Natural killer cell treated with Interleukin-12 subunit alpha and Interleukin-12 subunit beta and Interleukin-15 and Interleukin-18, amount 100 ng/mL, for 72 hours (primary cell): ENCODE measurements at regions not wholly inside any gene's neighbourhood (a gene's known extent, or its start where the extent isn't known, plus 50 kb on each side); places are given as distances from the start of the nearest gene placed in this dataset.
"Not testable (repeated sequence)": the region's sequence is repeated elsewhere in the genome, so short reads cannot be mapped to it uniquely, and the experiment has no call there.

Source experiments
- ATAC-seq, 2 donors: fragments of 150-1000 bp; cut with Tn5 transposase in 1 of 2; sonication (Bioruptor Pico), chemical (Tn5 transposase) in 1 of 2; 2 replicates each; pipeline ENCODE4 v1.10.0; 2021
- DNase-seq: peaks from one replicate; pipeline ENCODE4 v3.0.0; 2022; ENCODE audit warnings: low spot score
- H3K27ac Mint-ChIP-seq, 2 donors: 1 replicate in 1 of 2; 2 replicates in 1 of 2; pipeline ENCODE4 v1.8.0; 2022; ENCODE audit warnings: mixed read lengths in 2 of 2, mild to moderate bottlenecking in 1 of 2, moderate library complexity in 1 of 2
- H3K27me3 Mint-ChIP-seq, 2 donors: 1 replicate in 1 of 2; 2 replicates in 1 of 2; pipeline ENCODE4 v1.8.0; 2022; ENCODE audit warnings: mixed read lengths in 2 of 2
- H3K36me3 Mint-ChIP-seq: one replicate; pipeline ENCODE4 v1.8.0; 2022; ENCODE audit warnings: mixed read lengths
- H3K4me1 Mint-ChIP-seq, 2 donors: 1 replicate in 1 of 2; 2 replicates in 1 of 2; pipeline ENCODE4 v1.8.0; 2022; ENCODE audit warnings: low read depth in 2 of 2, mixed read lengths in 2 of 2, mild to moderate bottlenecking in 1 of 2
- H3K4me3 Mint-ChIP-seq: one replicate; pipeline ENCODE4 v1.8.0; 2022; ENCODE audit warnings: mixed read lengths
- H3K9me3 Mint-ChIP-seq: 2 replicates; pipeline ENCODE4 v1.8.0; 2022; ENCODE audit warnings: mixed read lengths

GRCh38 chr4:49523816-49524765, 538.0 kb downstream of the CWH43 start:
- H3K27ac Mint-ChIP-seq, H3K27me3 Mint-ChIP-seq, DNase-seq: not testable (repeated sequence)

GRCh38 chr4:49558916-49559676, 573.0 kb downstream of the CWH43 start:
- H3K27ac Mint-ChIP-seq, H3K36me3 Mint-ChIP-seq, H3K4me1 Mint-ChIP-seq, H3K27me3 Mint-ChIP-seq, ATAC-seq, H3K9me3 Mint-ChIP-seq, H3K4me3 Mint-ChIP-seq, DNase-seq: not testable (repeated sequence)

More at GRCh38 chr4:49523816-49524765, 538.0 kb downstream of the CWH43 start:
- not testable (repeated sequence) for H3K4me1 Mint-ChIP-seq, H3K36me3 Mint-ChIP-seq, H3K4me3 Mint-ChIP-seq, H3K9me3 Mint-ChIP-seq, ATAC-seq

GRCh38 chr4:49560131-49560816, 574.2 kb downstream of the CWH43 start:
- H3K4me1 Mint-ChIP-seq, DNase-seq, H3K27me3 Mint-ChIP-seq, ATAC-seq, H3K27ac Mint-ChIP-seq, H3K36me3 Mint-ChIP-seq, H3K9me3 Mint-ChIP-seq, H3K4me3 Mint-ChIP-seq: not testable (repeated sequence)

- H3K4me3 Mint-ChIP-seq, DNase-seq, H3K4me1 Mint-ChIP-seq, H3K27ac Mint-ChIP-seq, ATAC-seq, H3K27me3 Mint-ChIP-seq, H3K9me3 Mint-ChIP-seq, H3K36me3 Mint-ChIP-seq: not testable (repeated sequence)
Measured at GRCh38 chr4:49560883-49561282, 574.8 kb downstream of the CWH43 start.

- not testable (repeated sequence) for H3K36me3 Mint-ChIP-seq, H3K27me3 Mint-ChIP-seq, ATAC-seq, H3K4me1 Mint-ChIP-seq, H3K27ac Mint-ChIP-seq, H3K4me3 Mint-ChIP-seq, DNase-seq
- H3K9me3 Mint-ChIP-seq, result peaks cover 19% of the 10 kb centered on the region
Measured at GRCh38 chr4:49570248-49570647, 584.2 kb downstream of the CWH43 start.

- not testable (repeated sequence) for DNase-seq, H3K4me1 Mint-ChIP-seq, ATAC-seq, H3K4me3 Mint-ChIP-seq, H3K27ac Mint-ChIP-seq, H3K27me3 Mint-ChIP-seq
- Mint-ChIP-seq H3K9me3 (peaks cover 19% of the 10 kb centered on the region), H3K36me3 (peaks cover 29% of the 10 kb centered on the region)
Measured at GRCh38 chr4:49573666-49574215, 587.7 kb downstream of the CWH43 start.

- H3K4me3 Mint-ChIP-seq, ATAC-seq, H3K27ac Mint-ChIP-seq, H3K4me1 Mint-ChIP-seq, DNase-seq, H3K27me3 Mint-ChIP-seq: not testable (repeated sequence)
- peaks cover 29% of the 10 kb centered on the region for H3K36me3 Mint-ChIP-seq
- H3K9me3 Mint-ChIP-seq, result peaks cover 19% of the 10 kb centered on the region
Measured at GRCh38 chr4:49575250-49575649, 589.2 kb downstream of the CWH43 start.

- not testable (repeated sequence) for H3K27ac Mint-ChIP-seq, DNase-seq, H3K4me1 Mint-ChIP-seq, H3K9me3 Mint-ChIP-seq, H3K27me3 Mint-ChIP-seq, H3K4me3 Mint-ChIP-seq, ATAC-seq
- peaks cover 23% of the 10 kb centered on the region for H3K36me3 Mint-ChIP-seq
Measured at GRCh38 chr4:49578371-49578770, 592.3 kb downstream of the CWH43 start.

- not testable (repeated sequence) for H3K27me3 Mint-ChIP-seq, H3K27ac Mint-ChIP-seq, ATAC-seq, DNase-seq, H3K9me3 Mint-ChIP-seq, H3K4me1 Mint-ChIP-seq, H3K4me3 Mint-ChIP-seq
- peaks cover 23% of the 10 kb centered on the region for H3K36me3 Mint-ChIP-seq
Measured at GRCh38 chr4:49578899-49579298, 592.8 kb downstream of the CWH43 start.

GRCh38 chr4:49580166-49580565, 594.1 kb downstream of the CWH43 start:
- not testable (repeated sequence) for H3K27me3 Mint-ChIP-seq, H3K9me3 Mint-ChIP-seq, H3K4me1 Mint-ChIP-seq, H3K27ac Mint-ChIP-seq, DNase-seq, ATAC-seq, H3K4me3 Mint-ChIP-seq
- H3K36me3 Mint-ChIP-seq, result peaks cover 20% of the 10 kb centered on the region

GRCh38 chr4:49588401-49588800, 602.3 kb downstream of the CWH43 start:
- ATAC-seq, DNase-seq, H3K36me3 Mint-ChIP-seq: not testable (repeated sequence)

GRCh38 chr4:49618436-49618835, 632.4 kb downstream of the CWH43 start:
- H3K27me3 Mint-ChIP-seq, H3K4me3 Mint-ChIP-seq, H3K4me1 Mint-ChIP-seq, DNase-seq, H3K27ac Mint-ChIP-seq, ATAC-seq, H3K36me3 Mint-ChIP-seq, H3K9me3 Mint-ChIP-seq: not testable (repeated sequence)

More at GRCh38 chr4:49588401-49588800, 602.3 kb downstream of the CWH43 start:
- H3K4me1 Mint-ChIP-seq, H3K27me3 Mint-ChIP-seq, H3K4me3 Mint-ChIP-seq, H3K27ac Mint-ChIP-seq, H3K9me3 Mint-ChIP-seq: not testable (repeated sequence)

- ATAC-seq, H3K4me1 Mint-ChIP-seq, DNase-seq, H3K4me3 Mint-ChIP-seq, H3K27me3 Mint-ChIP-seq, H3K27ac Mint-ChIP-seq: not testable (repeated sequence)
- H3K36me3 Mint-ChIP-seq, result peaks cover 15% of the 10 kb centered on the region
- H3K9me3 Mint-ChIP-seq, result peaks cover 10% of the 10 kb centered on the region
Measured at GRCh38 chr4:49626478-49626877, 640.4 kb downstream of the CWH43 start.
